Uterus (tissue), 3 donors: ENCODE measurements at regions not wholly inside any gene's neighbourhood (a gene's known extent, or its start where the extent isn't known, plus 50 kb on each side); places are given as distances from the start of the nearest gene placed in this dataset.

Source experiments
- DNase-seq, 2 donors: peaks; one replicate each; pipeline ENCODE4 v3.0.0-alpha.2; 2019 to 2020
- H3K27ac ChIP-seq, 2 donors: fragments of 200-600 bp; sonication (generic); 1 replicate in 1 of 2; 2 replicates in 1 of 2; pipeline ENCODE4 v1.5.1; 2016 to 2018
- H3K27me3 ChIP-seq, 2 donors: fragments of 200-600 bp; sonication (generic); one replicate each; pipeline ENCODE4 v1.5.1; 2018 to 2019; ENCODE audit warnings: control low read depth in 1 of 2
- H3K36me3 ChIP-seq, 2 donors: fragments of 200-600 bp; sonication (generic); one replicate each; pipeline ENCODE4 v1.5.1; 2019; ENCODE audit warnings: control low read depth in 1 of 2
- H3K4me1 ChIP-seq, 2 donors: fragments of 200-600 bp; sonication (generic); one replicate each; pipeline ENCODE4 v1.5.1; 2018 to 2019; ENCODE audit warnings: control low read depth in 1 of 2
- H3K4me3 ChIP-seq, 2 donors: fragments of 200-600 bp; sonication (generic); 1 replicate in 1 of 2; 2 replicates in 1 of 2; pipeline ENCODE4 v1.5.1; 2018 to 2019; ENCODE audit warnings: mild to moderate bottlenecking in 1 of 2
- H3K9me3 ChIP-seq, 2 donors: fragments of 200-600 bp; sonication (generic); one replicate each; pipeline ENCODE4 v1.5.1; 2019; ENCODE audit warnings: control low read depth in 1 of 2
- POLR2A ChIP-seq, 2 donors: fragments of 450-650 bp; IDR thresholded peaks; one replicate each; pipeline ENCODE4 v1.6.1; 2016; ENCODE audit warnings: antibody characterized with exemption in 2 of 2, mild to moderate bottlenecking in 1 of 2, moderate library complexity in 1 of 2
- intact Hi-C: fragments of 100-400 bp; cut with DNase I; formaldehyde crosslinking; loops from one replicate; pipeline ENCODE4 v1.15.1; 2023; ENCODE audit warnings: low total_unique reads
- TF ChIP-seq, protein P1 (sequence below), 4 experiments: fragments of 200-600 bp in 2 of 4; fragments of 450-650 bp in 2 of 4; sonication (generic) in 2 of 4; IDR thresholded peaks; one replicate each; pipeline ENCODE4 v1.5.1; 2016 to 2019; ENCODE audit warnings: antibody characterized with exemption in 4 of 4, mild to moderate bottlenecking in 2 of 4, moderate library complexity in 1 of 4
- donor health status: DM: yes; HTN: yes; CAD: no.

DNA sequence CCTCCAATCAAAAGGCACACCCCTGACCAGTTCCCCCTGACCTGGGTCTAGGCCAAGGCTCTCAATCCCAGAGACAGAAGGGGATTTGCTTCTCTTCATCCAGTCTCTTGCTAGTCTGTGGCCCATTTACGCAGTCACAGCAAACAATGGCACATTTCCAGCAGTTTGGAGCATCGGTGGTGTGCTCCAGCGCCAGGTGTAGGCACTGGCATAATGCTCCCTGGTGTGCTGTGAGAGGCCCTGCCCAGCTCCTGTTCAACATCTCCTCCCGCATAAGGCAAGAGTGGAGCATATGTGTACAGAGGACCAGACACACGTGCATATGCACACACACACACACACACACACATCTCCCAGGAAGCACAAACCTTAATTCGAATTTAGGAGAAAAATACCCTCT lies 79.5 kb upstream of the ERCC6L2 start:
- no peak for TF ChIP-seq POLR2A (IDR thresholded peaks at IDR 0.05)
- TF ChIP-seq, protein P1, sequence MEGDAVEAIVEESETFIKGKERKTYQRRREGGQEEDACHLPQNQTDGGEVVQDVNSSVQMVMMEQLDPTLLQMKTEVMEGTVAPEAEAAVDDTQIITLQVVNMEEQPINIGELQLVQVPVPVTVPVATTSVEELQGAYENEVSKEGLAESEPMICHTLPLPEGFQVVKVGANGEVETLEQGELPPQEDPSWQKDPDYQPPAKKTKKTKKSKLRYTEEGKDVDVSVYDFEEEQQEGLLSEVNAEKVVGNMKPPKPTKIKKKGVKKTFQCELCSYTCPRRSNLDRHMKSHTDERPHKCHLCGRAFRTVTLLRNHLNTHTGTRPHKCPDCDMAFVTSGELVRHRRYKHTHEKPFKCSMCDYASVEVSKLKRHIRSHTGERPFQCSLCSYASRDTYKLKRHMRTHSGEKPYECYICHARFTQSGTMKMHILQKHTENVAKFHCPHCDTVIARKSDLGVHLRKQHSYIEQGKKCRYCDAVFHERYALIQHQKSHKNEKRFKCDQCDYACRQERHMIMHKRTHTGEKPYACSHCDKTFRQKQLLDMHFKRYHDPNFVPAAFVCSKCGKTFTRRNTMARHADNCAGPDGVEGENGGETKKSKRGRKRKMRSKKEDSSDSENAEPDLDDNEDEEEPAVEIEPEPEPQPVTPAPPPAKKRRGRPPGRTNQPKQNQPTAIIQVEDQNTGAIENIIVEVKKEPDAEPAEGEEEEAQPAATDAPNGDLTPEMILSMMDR (IDR thresholded peaks at IDR 0.05), result no peak
- Histone ChIP-seq H3K4me3 (no peak overlapping the region), H3K27me3 (no peaks in the 10 kb centered on the region), H3K4me1 (no peaks in the 10 kb centered on the region), H3K9me3 (no peaks in the 10 kb centered on the region), H3K36me3 (no peaks in the 10 kb centered on the region), H3K27ac (no peak overlapping the region)
- DNase-seq, result no peak
- intact Hi-C loops, result no loop called here

DNA sequence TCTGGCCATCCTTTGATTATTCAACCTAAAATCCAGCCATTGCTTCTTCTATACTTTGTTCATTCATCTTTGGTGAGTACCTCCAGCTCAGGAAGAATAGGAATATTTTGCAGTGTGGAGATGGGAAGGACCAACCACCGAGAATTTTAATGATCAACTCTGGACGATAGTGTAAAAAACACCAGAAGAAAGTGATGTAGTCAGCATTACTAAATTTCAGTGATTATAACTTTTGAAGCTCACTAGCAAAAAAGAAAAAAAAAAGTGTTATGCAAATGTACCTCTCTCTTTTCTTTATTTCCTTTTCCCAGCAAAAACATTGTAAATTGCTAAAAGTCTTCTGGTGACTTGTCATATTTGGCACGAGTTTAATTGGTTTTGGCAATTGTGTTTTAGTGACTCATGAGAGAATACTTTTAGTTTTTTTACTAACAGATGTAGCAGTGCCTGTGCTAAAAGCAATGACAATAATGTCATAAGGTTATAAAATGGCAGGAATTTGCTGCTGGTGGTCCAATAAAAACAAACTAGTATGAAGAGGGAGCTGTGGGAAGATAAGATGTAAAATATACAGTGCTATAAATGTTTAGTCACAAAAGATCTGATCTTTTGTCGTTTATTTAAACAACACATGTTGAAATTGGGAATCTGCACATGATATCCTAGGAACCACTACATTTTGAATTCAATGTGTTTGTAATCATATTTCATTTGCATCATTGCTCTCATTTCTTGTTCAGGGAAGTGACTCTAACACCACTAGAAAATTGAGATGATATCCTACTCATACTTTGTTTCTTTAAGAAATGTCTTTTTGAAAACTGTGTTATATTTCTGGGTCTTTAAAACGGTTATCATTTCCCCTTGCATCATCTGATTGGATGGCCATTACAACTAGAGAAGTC lies 81.3 kb upstream of the ERCC6L2 start:
- peak overlapping the region in 1 of 2 donors; percentile 16 for H3K27ac ChIP-seq
- intact Hi-C loops, result no loop called here
- no peaks in the 10 kb centered on the region for H3K27me3 ChIP-seq
- no peaks in the 10 kb centered on the region for H3K9me3 ChIP-seq
- no peak for DNase-seq
- TF ChIP-seq, protein P1 (IDR thresholded peaks at IDR 0.05), result no peak
- no peak for TF ChIP-seq POLR2A (IDR thresholded peaks at IDR 0.05)
- H3K4me3 ChIP-seq, result no peak overlapping the region
- H3K36me3 ChIP-seq, result no peaks in the 10 kb centered on the region
- no peaks in the 10 kb centered on the region for H3K4me1 ChIP-seq

DNA sequence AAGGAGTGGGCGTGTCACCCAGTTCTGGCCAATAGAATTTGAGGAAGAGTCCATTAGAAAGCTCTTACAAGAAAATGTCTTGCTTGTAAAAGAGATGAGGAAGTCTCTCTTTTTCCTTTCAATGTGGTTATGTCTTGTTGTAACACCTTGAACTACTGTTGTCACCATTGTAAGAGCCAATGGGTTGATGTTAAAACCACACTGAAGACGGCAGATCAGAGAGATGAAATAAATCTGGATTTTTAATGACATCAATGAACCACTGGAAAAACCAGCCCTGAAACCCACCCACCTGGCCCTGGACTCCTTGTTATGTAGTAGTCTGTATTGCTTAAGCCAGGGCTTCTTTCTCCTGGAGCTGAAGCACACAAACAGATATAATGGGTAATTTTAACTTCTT lies 83.8 kb upstream of the ERCC6L2 start:
- Histone ChIP-seq H3K4me1 (no peaks in the 10 kb centered on the region), H3K27ac (no peak overlapping the region), H3K9me3 (no peaks in the 10 kb centered on the region), H3K27me3 (no peaks in the 10 kb centered on the region), H3K36me3 (no peaks in the 10 kb centered on the region), H3K4me3 (no peak overlapping the region)
- TF ChIP-seq POLR2A (IDR thresholded peaks at IDR 0.05), result no peak
- TF ChIP-seq, protein P1 (IDR thresholded peaks at IDR 0.05), result no peak
- intact Hi-C loops, result no loop called here
- no peak for DNase-seq

DNA sequence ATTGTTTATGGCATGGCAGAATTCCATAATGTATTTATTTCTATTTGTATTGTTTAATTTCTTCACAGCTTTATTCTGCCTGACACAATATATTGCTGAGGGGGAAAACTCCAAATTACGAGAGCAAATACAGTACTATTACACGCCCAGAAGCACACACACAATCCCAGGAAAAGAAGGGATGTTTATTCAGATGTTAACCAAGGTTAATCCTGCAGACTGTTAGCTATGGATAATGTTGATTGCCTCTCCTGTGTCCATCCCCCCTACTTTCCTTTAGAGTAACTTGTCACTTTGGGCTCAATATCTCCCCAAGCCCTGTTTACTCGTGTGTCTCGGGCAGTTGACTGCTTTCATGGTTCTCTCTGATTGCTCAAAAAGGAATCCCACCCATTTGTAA lies 84.2 kb upstream of the ERCC6L2 start:
- Histone ChIP-seq H3K36me3 (no peaks in the 10 kb centered on the region), H3K4me3 (no peak overlapping the region), H3K27ac (no peak overlapping the region), H3K27me3 (no peaks in the 10 kb centered on the region), H3K4me1 (no peaks in the 10 kb centered on the region), H3K9me3 (no peaks in the 10 kb centered on the region)
- no peak for DNase-seq
- intact Hi-C loops, result no loop called here
- TF ChIP-seq, protein P1 (IDR thresholded peaks at IDR 0.05), result no peak
- no peak for TF ChIP-seq POLR2A (IDR thresholded peaks at IDR 0.05)

DNA sequence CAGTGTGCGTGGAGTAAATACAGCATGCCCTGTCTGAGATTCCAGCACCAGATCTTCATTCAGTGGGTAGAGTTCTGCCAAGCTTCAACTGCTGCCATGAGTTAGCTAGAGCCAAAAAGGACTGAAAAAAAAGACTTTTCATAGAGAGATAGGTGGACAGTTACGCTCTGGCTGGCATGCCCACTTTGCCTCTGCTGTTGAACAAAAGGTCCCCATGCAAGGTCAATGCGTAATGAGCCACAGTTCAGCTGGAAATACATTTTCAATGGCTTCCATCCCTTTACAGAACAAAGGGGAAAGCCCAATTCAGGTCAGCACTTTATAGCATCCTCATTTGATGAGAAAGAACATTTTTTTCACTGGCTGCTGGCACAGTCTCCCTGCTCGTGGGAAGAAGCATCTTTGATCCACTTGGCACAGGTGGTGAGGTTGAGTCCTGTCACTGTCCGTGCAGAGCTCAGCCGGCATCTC lies 86.9 kb upstream of the ERCC6L2 start:
- DNase-seq, result no peak
- intact Hi-C loops, result no loop called here
- no peak for TF ChIP-seq POLR2A (IDR thresholded peaks at IDR 0.05)
- TF ChIP-seq, protein P1 (IDR thresholded peaks at IDR 0.05), result no peak
- Histone ChIP-seq H3K36me3 (no peaks in the 10 kb centered on the region), H3K4me3 (no peak overlapping the region), H3K27me3 (no peaks in the 10 kb centered on the region), H3K4me1 (no peaks in the 10 kb centered on the region), H3K27ac (no peak overlapping the region), H3K9me3 (no peaks in the 10 kb centered on the region)
